ENCODE measurements at regions not wholly inside any gene's neighbourhood (a gene's known extent, or its start where the extent isn't known, plus 50 kb on each side); places are given as distances from the start of the nearest gene placed in this dataset.
"Not testable (repeated sequence)": the region's sequence is repeated elsewhere in the genome, so short reads cannot be mapped to it uniquely, and the experiment has no call there.

DNA sequence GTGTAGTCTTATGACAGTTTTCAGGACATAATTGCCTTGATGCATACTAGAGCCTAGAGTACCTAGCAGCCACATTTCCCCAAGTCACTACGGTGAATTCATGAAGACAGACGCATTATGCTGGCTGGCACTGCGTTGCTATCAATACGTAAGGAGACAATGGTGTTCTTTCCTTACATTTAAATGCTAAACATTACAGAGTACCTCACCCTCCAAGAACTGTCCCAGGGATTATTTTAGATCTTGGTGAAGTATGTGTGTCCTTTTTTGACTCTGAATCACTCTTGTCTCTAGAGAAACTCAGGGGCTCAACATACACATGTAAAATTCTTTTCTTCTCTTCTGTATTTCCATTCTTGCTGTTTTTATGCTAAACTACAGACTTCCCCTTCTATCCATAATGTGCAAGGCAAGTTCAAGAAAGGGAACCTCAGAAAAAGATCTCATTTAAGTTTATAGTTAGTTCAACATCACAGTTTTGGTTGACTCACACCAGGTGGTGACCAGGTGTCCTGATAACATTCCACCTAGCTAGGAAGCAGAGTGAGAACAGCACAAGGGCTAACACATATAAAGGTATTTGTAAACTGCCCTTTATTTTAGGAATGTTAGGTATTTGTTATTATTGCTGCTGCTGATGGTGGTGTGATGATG lies 212.4 kb upstream of the HNRNPA3 start:
- no peak for DNase-seq

DNA sequence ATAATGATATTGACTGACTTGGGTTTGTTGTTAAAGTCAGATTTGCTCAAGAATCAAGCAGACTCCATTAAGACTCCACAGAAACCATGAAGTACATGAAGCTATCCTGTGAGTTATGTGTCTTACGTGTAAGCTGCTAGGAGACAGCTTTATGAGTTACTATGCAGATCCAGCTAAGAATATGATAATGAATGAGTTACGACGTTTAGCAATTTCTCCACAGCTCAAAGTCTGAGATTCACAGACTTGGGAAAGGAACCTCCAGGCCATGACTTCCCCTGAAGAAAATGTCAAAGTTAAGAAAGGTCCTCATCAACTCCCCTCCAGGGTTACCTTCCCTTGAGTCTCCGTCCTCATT lies 211.9 kb upstream of the HNRNPA3 start:
- no peak for DNase-seq

DNA sequence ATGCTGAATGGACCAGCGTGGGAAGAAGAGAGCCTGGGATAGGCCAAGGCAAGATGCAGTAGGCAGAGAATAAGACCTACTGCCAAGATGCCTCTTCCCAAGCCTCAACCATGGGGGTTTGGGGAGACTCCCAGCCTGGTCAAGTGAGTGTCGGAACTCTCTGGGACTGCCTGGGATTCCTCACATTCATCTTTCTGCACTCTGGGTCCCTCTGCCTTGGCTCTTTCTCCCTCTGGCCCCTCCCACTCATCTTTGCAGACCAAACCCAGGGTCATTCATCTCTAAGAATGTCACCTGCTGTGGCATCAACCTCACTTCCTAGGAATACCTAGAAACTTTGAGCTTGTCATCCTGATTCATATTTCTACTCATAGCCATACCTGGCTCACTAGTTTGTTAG lies 211.3 kb upstream of the HNRNPA3 start:
- no peak for DNase-seq

DNA sequence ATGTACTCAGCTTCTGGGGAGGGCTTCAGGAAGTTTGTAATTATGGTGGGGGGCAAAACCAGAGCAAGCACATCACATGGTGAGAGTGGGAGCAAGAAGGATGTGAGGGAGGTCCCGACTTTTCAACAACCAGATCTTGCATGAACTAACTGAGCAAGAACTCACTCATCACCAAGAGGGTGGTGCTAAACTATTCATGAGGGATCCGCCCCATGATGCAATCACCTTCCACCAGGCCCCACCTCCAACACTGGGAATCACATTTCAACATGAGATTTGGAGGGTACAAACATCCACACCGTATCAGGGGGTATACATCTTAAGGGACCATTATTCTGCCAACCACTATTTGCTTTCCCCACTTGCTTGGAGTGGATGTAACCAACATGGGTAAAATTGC lies 209.6 kb upstream of the HNRNPA3 start:
- no peak for DNase-seq

DNA sequence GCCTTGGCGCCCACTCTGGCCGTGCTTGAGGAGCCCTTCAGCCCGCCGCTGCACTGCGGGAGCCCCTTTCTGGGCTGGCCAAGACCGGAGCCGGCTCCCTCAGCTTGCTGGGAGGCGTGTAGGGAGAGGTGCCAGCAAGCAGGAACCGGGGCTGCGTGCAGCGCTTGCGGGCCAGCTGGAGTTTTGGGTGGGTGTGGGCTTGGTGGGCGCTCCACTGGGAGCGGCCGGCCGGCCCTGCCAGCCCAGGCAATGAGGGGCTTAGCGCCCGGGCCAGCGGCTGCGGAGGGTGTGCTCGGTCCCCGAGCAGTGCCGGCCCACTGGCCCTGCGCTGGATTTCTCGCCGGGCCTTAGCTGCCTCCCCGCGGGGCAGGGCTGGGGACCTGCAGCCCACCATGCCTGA lies 204.9 kb upstream of the HNRNPA3 start:
- not testable (repeated sequence) for DNase-seq

DNA sequence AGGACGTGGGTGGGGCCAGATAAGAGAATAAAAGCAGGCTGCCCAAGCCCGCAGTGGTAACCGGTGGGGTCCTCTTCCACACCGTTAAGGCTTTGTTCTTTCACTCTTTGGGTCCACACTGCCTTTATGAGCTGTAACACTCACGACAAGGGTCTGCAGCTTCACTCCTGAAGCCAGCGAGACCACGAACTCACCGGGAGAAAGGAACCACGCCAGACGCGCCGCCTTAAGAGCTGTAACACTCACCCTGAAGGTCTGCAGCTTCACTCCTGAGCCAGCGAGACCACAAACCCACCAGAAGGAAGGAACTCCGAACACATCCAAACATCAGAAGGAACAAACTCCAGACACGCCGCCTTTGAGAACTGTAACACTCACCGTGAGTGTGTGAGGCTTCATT lies 203.9 kb upstream of the HNRNPA3 start:
- DNase-seq = not testable (repeated sequence)

DNA sequence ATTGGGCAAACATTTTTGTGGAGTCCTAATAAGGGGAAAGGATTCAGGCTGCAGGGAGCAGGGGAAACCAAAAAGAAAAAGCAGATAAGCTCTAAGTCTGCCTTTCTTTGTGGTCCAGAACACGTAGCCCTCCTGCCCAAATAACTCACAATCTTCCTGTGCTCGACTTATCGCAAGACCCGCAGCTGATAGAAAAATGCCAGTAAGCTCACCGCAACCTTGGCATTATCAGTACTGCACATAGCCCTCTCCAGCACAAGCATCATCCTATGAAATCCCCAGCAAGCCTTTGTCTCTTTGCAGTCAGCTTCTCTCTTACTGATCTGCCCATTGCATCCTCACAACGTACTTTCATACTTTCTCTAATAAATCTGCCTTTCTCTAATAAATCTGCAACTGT lies 202.4 kb upstream of the HNRNPA3 start:
- no peak for DNase-seq

DNA sequence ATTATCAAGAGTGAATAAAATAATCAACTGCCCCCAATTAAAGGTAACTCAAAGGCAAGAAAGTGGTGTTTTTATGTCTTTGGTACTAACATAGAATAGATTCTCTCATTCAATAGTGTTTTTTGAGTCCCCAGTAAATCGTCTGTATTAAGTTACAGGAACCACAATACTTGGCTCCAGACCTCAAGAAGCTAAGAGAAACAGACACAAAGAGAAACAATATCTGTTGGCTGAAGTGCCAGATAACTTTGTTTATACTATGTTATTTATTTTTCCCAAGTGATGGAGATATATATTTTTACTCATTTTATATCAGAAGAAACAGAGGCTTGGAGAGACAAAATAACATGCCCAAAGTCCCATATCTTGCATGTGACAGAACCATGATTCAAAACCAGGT lies 201.7 kb upstream of the HNRNPA3 start:
- no peak for DNase-seq

DNA sequence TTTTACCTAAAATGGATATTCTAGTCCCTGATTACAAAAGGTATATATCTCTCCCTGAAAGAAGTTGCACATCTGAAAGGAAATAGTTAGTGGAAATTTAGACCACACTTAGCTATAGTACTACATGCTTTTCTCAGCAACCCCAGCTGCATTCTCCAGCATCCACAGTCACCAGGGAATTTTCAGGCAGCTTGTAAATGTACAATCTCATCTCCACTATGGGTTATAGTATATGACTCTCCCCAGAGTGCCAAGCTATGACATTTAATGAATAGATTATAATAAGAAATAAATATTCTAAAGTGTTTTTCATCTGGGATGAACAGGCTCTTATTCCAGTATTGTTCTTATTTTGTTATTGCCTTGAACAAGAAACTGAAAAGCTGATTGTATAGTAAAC lies 197.6 kb upstream of the HNRNPA3 start:
- DNase-seq = no peak

DNA sequence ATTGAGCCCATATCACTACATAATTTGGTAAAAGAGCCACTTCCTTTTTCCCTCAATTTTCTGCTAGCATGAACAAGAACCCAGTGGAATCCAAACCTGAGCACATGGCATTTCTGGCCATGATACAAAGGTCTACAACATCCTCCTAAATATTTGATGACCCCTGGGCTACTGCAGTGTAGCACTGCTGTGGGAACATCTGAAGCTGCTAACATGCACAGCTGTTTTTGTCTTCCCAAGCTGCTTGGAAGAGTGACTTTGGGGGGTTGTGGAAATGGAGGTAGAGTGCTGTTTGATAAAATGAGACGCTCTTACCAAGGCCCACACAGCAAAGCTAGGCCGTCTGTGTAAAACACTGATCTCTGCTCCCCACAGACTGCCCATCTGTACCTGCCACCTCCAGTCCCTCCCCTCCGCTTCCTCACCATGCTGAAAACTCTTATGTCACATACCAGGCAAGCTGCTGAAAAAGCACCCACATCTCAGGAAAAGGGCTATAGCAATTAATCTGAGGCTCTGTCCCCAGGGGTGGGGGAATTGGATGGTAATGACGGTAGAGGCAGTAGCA lies 197.2 kb upstream of the HNRNPA3 start:
- DNase-seq = no peak

DNA sequence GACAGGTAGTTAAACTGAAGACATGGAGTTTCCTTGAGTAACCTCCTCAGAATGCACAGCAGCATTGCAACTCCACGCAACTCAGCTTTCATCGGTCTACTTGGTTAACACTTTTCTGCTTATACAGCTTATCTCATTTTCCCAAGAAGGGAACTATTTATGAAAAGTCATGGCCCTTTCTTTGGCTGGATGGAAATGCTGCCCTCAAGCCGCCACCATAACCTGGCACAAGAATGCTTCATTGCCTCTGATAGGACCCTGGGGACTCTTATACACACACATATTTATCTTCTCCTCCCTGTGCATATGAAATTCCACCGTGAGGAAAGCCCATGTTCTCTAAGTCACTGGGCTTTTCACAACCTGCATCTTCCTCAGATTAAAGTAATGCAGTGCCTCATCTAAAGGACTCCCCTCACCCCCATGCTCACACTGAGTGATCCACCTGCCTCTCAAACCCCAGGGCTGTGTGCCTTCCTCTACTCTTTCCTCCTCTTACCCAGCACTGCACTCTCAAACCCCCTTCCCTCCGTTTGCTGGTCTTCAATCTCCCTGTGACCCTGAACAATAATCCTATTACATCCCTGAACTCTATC lies 192.0 kb upstream of the HNRNPA3 start:
- DNase-seq = no peak

DNA sequence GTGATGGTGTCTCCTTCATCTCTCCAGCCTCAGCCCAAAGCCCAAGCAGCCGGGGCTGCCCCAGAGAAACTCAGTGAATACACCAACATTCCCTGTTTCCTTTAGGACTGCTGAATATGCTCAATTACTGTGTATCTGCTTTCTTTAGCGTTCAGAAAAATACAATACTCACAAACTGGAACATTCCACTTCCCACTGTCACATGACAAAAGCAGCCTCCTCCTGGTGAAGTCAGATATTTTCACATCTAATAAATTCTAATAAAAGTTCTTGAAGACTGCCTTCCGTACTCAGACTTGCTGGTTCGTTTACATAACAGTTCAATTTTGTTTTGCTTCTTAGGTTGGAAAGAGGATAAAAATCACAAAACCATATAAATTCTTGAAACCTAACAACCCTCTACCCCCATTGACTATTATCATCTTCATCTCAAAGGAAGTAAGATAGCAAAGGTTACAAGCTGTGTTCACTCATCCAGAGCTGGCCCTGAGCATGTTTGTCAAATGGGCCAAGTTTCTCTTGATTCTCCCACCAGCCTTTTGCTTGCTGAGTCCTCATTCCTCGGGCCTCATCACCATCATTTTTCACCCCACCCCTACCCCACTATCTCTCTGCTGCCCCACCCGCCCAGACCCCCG lies 190.8 kb upstream of the HNRNPA3 start:
- no peak for DNase-seq

DNA sequence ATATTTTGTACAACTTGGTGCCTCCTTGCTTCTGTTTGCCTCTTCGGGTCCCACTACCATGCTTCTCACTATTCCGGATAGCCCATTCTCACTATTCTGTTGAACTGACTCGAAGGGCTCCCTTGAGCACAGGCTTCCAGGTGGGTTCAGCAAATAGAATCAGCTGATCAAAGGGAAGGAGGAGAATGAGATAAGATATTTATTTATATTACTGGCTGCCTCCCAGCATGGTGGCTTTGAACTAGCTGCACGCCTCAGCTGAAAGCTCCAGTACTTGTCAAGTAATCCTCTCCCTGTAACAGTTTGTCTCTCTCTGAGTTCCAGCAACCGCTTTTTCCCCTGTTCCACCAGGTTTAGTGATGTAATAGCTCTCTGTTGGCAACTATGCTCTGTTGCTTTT lies 187.8 kb upstream of the HNRNPA3 start:
- no peak for DNase-seq

DNA sequence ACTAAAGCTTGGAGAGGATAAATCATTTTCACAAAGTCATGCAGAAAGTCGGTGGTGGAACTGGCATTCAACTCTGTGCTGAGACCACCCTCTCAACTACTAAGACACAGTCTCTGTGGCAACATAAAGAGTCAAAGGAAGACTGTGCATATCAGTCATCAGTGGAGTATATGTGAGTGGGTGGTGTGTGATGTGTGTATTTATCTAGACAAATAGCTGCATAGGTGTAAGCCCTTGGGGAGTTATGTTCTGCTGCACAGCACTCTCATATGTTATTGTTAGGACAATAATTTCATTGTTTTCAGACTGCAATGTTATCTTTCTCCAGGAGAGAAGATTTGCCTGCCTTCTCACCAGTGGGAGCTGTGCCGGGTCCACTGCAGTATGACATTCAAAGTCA lies 186.3 kb upstream of the HNRNPA3 start:
- no peak for DNase-seq

DNA sequence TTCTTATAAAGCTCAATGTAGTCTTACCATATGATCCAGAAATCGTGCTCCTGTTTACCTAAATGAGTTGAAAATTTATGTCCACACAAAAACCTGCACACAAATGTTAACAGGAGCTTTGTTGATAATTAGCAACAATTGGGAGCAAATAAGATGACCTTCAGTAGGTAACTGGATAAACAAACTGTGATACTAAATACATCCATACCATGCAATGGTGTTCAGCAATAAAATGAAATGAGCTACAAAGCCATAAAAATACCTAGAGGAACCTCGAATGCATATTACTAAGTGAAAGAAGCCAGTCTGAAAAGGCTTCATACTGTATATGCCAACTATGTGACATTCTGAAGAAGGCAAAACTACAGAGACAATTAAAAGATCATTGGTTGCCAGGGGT lies 185.6 kb upstream of the HNRNPA3 start:
- no peak for DNase-seq

DNA sequence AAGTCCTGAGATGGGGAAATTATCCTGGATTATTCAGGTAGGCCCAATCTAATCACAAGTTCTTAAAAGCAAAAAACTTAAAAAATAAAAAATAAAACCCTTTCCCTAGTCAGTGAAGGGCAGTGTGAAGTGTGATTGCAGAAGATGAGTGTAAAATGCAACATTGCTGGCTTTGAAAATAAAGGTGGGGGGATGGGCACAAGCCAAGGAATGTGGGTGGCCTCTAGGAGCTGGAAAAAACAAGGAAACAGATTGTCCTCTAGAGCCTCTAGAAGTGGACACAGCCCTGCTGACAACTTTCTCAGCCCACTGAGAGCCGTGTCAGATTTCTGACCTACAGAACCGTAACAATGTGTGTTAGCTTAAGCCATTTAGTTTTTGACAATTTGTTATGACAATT lies 184.3 kb upstream of the HNRNPA3 start:
- no peak for DNase-seq

DNA sequence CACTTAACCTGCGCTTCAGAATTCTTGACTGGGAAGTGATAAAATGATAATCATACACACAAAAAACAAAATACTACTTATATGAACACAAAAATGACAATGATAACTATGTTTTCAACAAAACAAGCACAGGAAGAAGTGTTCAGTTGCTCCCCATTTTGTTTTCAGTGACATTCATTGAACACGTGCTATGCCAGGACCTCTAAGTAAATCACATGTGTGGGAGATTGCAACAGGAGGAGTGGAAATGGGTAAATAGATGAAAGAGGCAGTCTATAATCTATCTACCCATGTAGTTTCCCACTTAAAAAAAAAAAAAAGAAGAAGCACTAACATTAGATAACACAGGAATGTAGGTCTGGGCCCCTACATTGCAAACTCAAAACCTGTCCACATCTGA lies 183.5 kb upstream of the HNRNPA3 start:
- no peak for DNase-seq

DNA sequence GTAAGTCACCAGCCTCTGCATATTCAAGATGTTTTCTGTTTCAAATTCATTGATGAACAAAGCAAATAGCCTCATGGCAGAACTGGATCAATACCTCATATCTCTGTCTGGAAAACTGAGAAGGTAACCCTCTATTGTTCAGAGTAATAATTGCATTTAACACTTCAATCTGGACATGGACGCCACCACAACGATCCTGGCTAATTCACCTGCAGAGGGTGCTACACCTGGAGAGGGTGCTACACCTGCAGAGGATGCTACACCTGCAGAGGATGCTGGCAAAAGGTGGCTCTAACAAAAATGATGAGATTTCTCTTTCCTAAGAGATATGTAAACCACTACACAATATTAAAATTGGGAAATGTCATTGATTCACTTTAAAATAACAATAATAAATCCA lies 183.1 kb upstream of the HNRNPA3 start:
- DNase-seq = no peak

DNA sequence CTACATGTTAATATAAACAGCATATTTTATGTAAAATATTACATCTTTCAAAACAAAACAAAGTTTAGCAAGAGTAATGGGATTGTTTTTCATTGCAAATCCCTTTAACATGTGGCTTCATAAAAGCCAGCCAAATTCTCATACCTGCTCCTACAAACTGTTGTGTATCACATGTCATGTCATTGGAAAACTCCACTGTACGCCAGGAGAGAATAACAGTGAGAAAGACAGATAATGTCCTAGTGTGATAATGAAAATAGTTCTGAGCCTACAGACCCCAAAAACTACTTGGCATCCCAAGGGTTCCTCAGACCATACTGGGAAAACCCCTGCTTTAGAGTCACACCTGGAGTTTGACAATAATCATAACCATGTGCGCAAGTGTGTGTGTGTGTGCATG lies 182.7 kb upstream of the HNRNPA3 start:
- no peak for DNase-seq

DNA sequence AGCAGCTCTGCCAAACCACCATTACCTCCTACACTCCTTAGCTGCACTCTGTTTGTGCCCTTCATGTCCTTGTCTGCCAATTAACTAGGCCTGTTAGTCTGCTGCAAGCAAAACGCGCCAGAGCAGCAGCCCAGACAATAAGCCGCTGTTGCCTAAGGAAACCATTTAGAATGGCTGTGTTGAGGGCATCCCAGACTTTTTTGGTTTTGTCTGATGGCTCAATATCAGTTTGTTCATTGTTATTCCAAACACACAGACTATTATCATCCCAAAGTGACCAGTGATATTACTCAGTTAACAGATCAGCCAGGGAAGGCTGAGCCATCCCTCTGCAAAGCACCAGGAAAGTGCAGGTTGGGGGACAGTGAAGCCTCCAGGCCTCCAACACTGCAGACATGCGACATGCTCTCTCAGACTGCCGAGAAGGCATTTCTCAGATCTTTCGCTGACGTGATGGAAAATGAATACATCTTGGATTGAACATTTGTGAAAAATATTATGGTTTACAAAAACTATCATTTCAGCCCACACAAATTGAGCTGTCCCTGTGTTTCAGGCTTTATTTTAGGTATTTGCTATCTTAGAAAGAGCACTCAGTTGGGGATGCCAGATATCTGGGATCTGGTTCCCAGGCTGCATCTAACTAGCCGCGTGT lies 182.0 kb upstream of the HNRNPA3 start:
- DNase-seq = no peak

DNA sequence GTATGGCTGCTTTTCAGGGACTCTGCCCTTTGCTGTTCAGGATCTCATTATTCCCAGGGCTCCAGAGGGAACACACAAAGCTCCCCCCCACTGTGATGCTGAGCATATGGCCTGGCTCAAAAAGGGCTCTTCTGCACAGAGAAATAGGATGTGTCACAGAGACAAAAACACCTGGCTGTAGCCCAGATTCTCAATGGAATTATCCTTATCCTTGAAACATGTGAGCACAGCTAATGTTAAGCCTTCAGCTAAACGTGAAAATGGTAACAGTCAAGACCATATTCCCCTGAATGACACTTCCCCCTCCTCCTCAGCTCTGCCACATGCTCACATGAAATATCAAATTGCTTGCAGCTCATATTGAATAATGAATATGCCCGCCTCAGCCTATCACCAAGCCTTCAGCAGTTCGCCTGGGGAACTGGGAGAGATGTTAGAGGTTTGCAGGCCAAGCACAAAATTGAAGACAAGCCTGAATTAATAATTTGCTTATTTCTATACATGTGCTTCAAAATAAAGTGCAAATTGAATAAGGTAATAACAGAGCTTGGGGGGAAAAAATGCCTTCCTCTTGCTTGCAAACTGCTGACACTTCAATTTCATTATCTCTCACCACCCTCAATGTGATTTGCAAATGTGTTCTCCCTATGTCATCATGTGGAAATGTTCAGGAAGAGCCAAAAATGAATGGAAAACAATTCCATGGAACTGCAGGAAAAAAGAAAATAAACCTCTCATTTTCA lies 181.0 kb upstream of the HNRNPA3 start:
- DNase-seq = no peak

DNA sequence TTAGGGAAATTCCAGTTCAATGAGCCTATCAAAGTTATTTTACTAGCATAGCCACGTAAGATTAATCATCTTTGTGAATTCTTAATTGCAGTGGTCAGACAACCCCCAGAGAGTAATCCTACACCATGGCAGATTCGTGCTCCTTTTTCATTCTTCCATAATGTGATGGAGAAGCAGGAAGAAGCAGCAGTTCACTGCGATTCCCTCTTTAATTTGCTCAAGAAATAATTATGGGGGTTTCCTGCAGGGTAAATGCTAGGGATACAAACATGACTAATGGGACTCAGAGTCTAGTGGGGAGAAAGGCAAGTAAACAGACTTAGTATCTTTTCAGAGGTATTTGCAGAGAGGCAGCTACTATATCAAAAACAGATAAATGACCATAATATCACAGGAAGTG lies 175.8 kb upstream of the HNRNPA3 start:
- no peak for DNase-seq

DNA sequence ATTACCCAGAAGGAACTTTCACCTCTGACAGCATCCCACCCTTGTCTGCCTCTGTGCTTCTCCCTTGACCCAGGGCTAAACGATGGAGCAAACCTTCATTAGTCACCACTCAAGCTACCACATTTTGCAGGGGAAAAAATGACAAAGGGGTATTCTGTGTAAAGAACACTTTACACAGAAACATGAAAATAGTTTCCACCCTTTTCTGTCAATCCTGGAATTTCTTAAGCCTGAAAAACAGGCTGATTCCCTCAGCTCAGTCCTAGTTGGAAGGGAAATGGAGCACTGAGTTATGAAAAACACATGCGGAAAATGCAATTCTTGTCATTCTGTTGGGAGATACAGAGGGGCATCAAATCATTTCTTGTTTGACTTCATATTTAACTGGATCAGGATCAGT lies 175.0 kb upstream of the HNRNPA3 start:
- no peak for DNase-seq
